Sciatic nerve (tissue), 2 donors: ENCODE measurements at regions not wholly inside any gene's neighbourhood (a gene's known extent, or its start where the extent isn't known, plus 50 kb on each side); places are given as distances from the start of the nearest gene placed in this dataset.

ENCODE experiments used
- ATAC-seq: fragments of 200-7000 bp; cut with Tn5 transposase; one replicate; pipeline ENCODE4 v1.9.1; 2020; ENCODE audit warnings: mild to moderate bottlenecking, moderate library complexity
- DNase-seq: peaks from one replicate; pipeline ENCODE4 v3.0.0-alpha.2; 2020; ENCODE audit warnings: low spot score
- intact Hi-C: fragments of 100-400 bp; cut with DNase I; formaldehyde crosslinking; loops from one replicate; pipeline ENCODE4 v1.14.2; 2022
- donor health status: DM: no; HTN: no; CAD: no.
- donor health status: DM: no; HTN: no; CAD: no.

DNA sequence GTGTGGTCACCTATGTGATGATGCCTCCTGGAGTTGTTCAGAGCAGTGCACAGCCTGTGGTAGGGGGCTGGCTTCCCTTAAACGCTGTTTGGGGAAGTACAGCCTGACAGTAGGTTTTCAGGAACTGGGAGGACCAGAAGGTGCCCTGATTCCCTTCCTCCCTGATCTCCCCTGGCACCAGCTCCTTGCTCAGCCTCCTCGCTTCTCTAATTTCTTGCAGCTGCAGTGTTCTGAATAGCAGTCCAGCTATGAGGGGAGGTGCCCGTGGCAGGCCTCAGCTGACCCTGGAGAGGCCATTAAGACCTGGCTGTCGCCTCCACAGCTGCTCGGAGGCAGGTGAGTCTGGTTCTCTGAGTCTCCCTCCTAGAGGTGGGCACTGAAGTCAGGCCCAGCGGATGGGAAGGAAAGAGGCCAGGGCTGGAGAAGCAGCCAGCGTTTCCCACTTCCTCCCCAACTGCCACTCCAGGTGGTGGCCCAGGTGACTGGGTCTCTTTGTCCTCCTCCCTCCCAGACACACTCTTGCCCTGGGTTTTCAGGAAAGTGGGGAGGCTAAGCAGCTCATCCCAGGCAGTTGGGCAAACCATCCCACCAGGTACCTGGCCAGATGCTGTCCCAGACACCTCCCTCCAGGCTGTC, 52.0 kb upstream of the RPL11 start:
- intact Hi-C loops, result loop anchor here (2.0 kb wide), 1 partner anchor 95 kb away; no protein-coding TSS in a partner anchor
- ATAC-seq (no peak), DNase-seq (no peak)

DNA sequence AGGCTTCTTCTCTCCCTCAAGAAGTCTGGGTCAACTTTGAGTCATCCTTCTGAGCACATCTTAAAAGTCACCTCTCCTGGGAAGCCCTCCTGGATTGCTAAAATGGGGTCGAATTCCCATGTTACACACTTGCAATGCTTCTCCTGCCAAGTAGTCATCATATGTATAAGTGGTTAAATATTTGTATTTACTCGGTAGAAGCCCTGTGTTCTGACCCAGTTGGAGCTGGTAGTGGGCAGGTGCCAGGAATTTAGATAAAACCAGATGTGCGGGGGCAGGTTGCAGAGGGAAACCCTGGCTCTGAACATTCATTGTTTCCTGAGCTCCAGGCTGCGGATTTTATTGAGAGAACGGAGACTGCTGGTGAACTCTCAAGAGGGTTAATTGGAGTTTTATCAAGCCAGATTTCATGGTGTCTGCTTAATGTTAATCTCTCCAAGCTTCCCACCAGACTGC, 52.8 kb upstream of the RPL11 start:
- DNase-seq, result no peak
- intact Hi-C loops, result loop anchor here (2.0 kb wide), 1 partner anchor 94 kb away; no protein-coding TSS in a partner anchor
- peak; percentile 56 for ATAC-seq

DNA sequence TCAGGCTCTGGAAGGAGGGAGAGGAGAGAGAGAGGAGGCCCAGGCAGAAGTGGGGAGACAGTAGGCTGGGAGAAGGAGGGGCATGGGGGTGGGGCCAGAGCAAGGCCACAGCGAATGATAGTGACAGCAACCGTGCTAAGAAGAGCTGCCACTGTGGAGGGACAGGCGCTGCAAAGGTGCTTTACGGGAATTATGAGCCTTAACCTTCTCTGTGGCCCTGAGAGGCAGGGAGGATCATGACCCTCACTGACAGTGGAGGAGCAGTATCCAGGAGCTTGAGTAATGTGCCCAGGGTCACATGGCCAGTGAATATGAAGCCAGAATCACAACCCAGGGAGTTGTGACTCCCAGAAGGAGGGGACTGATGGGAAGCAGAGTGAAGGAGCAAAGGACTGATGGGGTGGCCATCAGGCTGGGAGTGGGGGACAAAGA, 53.4 kb upstream of the RPL11 start:
- ATAC-seq (peak; percentile 72), DNase-seq (no peak)
- intact Hi-C loops, result loop anchor here (2.0 kb wide), 1 partner anchor 93 kb away; no protein-coding TSS in a partner anchor

DNA sequence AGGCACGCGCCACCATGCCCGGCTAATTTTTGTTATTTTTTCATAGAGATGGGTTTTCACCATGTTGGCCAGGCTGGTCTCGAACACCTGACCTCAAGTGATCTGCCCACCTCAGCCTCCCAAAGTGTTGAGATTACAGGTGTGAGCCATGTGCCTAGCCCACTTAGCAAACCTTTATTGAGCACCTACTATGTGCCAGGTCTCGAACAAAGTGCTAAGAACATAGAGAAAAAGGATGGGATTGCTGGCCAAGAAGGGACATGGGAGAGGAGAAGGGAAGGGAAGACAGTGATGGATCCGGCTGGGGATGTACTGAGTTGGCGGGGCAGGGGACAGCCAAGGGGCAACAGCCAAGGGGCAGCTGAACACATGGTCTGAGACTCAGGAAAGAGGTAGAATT, 55.6 kb upstream of the RPL11 start:
- DNase-seq (no peak), ATAC-seq (no peak)
- intact Hi-C loops, result no loop called here

DNA sequence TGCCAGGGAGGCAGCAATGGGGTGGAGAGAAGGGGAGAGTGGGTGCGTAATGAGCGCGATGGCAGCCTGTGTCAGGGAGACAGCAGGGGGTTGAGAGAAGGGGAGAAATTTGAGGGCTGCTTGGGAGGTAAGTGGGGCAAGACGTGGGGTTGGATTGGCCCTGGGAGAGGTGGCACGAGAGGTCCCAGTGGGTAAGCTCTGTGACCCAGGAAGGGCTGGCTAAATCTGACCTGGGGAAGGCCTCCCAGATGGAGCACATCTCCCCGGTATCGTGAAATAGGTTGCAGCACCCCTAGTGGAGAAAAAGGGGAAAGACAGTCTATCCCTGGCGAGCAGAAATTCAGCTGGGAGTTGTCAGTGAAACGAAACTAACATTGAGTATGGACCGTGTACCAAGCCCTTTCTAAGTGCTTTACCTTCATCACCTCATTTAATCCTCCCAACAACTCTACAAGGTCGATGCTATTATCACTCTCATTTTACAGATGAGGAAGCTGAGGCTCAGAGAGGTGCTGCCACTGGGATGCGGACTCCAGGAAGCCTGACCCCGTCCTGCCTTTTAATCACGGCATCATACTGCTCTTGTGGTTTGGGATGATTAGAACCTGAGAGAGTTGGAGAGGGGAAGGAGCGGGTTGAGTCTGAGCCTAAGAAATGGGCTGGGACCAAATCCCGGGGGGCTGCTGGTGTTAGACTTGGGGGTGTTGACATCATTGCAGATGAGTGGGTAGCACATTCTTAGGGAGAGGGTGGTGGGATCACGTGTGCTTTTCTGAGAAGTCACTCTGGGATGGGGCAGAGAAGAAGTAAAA, 56.6 kb upstream of the RPL11 start:
- intact Hi-C loops, result loop anchor here (1.0 kb wide), 1 partner anchor 86 kb away; no protein-coding TSS in a partner anchor
- DNase-seq, result no peak
- ATAC-seq, result peak; percentile 51

DNA sequence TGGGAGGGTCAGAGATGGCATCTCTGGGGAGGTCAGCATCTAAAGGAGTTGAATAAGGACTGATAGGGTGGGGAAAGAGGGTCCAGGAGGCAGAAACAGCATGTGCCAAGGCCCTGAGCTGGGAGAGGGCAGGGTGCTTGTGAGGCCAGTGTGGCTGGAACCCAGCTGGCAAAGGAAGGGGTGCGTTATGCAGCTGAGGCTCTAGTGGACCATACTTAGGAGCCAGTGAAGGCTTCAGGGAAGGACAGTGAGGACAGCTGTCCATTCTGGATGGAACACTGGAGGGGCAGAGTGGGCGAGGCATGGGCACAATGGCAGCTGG, 57.1 kb upstream of the RPL11 start:
- intact Hi-C loops, result no loop called here
- DNase-seq, result no peak
- ATAC-seq, result no peak

DNA sequence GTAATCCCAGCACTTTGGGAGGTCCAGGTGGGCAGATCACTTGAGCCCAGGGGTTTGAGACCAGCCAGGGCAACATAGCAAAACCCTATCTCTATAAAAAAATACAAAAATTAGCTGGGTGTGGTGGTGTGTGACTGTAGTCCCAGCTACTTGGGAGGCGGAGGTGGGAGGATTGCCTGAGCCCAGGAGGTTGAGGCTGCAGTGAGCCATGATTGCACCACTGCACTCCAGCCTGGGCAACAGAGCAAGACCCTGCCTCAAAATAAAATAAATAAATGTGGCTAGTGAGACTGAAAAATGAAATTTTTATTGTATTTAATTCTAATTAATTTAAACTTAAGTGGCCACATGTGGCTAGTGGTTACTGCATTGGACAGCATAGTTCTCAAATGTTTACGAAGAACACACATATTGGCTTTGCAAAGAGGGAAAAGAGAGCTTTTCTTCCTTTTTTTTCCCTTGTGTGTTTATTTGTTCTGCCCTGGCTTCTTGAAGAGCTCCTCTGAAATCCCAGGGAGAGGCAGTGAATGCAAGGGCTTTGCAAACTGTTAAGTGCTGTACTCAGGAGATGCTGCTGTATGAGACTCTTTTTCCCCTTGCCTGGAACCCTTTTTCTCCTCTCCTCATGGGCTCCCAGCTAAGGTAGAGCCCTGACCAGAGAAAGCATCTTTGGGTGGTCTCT, 59.0 kb upstream of the RPL11 start:
- DNase-seq, result no peak
- intact Hi-C loops, result no loop called here
- ATAC-seq, result no peak

DNA sequence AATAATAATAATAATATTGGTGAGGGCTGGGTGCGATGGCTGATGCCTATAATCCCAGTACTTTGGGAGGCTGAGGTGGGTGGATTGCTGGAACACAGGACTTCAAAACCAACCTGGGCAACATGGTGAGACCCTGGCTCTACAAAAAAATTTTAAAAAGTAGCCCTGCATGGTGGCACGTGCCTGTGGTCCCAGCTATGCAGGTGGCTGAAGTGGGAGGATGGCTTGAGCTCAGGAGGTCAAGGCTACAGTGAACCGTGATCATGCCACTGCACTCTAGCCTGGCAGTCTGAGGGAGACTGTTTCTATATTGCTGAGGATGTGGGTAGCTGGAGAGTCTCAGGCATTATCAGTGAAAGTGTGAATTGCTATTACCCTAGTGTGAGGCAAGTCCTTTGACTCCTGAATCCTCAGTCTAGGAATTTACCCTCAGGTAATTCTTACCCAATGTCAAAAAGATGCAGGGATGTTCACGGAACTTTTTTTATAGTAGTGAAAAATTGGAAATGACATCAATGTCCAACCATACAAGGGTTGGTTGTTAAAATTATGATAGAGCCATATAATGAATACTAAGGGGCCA, 61.8 kb upstream of the RPL11 start:
- ATAC-seq, result no peak
- intact Hi-C loops, result no loop called here
- no peak for DNase-seq

DNA sequence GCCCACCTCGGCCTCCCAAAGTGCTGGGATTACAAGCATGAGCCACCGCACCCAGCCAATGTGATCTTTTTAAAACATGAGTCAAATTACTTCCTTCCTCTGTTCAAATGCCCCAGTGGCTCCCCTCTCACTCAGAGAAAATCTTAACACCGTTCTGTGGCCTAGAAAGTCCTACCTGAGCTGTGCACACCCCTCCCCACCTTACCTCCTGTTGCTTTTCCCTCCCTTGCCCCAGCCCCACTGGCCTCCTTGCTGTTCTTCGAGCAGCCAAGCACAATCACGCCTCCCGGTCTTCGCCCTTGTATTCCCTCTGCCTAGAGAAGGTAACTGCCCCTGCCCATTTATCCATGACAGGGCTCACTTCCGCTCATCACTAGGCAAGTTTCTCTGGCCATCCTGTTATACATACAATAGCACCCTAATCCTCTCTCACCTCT, 62.6 kb upstream of the RPL11 start:
- intact Hi-C loops, result no loop called here
- DNase-seq, result no peak

DNA sequence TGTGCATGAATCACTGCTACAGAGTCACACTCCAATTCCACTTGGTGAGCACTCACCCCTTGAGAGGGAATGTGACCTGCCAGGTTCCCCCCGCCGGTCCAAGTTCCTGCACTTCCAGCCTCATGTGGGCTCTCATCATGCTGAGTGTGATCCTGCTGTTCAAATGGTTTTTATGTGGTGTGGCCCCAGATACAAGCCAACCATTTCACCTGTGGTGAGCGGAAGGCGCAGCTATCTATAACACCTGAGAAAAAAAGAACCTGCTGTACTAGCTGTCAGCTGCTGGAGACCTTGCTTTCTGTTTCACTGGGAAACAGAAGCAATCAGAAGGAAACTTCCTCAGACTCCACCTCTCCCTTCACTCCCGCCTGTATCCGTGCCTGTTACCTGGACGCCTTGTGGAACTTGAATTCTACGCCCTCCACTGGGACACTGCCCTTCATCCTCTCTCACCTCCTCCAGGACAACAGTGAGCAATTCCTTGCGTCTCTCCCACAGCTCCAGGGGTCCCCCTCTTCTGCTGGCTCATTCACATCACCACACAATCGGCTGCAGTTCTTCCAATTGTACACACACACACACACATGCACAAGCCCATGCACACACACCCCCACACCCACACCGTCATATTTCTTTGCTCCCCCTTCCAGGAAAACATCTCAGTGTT, 64.4 kb upstream of the RPL11 start:
- ATAC-seq (no peak), DNase-seq (no peak)
- intact Hi-C loops, result no loop called here

More for the DNA sequence above, 62.6 kb upstream of the RPL11 start:
- ATAC-seq, result no peak

DNA sequence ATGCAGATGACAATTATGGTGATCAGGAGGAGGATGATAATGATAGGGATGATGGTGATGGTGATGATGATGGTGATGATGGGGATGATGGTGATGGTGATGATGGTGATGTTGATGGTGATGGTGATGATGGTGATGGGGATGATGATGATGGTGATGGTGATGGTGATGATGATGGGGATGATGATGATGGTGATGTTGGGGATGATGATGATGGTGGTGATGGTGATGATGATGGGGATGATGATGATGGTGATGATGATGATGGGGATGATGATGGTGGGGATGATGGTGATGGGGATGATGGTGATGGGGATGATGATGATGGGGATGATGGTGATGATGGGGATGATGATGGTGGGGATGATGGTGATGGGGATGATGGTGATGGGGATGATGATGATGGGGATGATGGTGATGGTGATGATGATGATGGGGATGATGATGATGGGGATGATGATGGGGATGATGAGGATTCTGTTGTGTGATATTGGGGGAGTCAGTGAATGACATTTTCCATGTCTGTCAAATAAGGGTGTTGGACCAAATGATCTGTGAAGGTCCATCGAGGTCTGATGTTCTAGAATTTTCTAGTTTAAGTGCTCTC, 65.6 kb upstream of the RPL11 start:
- ATAC-seq (no peak), DNase-seq (no peak)
- intact Hi-C loops, result no loop called here

DNA sequence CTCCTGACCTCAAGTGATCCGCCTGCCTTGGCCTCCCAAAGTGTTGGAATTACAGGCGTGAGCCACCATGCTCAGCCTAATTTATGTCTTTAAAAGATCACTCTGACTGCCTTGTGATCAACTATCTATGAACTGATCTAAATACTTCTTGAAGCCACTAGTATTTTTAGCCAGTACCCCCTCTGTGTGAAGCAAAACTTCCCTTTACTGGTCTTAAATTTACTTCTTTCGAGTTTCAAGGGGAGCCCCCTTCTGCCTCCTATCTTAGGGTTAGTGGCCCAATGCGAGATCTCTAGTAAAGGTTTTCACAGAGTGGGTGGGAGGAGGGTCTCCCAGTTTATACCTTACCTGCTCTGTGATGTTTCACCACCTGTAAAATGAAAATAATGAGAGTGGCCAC, 66.1 kb upstream of the RPL11 start:
- ATAC-seq (no peak), DNase-seq (no peak)
- intact Hi-C loops, result no loop called here

DNA sequence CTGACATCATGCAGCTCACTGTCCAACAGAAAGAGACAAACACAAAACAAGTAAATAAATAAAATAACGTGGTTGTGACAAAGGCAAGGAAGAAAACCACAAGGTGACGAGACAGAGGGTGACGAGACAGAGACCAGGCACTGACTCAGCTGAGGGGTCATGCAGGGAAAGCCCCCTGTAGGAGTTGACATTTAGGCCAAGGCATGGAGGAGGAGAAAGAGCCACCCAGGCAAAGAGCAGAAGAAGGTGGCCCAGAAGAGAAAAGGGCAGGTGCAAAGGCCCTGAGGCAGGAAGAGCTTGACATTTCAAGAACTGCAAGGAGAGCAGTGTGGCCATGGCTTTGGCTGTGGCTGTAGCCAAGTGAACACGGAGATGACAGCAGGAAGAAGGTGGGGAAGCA, 65.1 kb upstream of the ID3 start:
- intact Hi-C loops, result no loop called here
- DNase-seq (no peak), ATAC-seq (no peak)

DNA sequence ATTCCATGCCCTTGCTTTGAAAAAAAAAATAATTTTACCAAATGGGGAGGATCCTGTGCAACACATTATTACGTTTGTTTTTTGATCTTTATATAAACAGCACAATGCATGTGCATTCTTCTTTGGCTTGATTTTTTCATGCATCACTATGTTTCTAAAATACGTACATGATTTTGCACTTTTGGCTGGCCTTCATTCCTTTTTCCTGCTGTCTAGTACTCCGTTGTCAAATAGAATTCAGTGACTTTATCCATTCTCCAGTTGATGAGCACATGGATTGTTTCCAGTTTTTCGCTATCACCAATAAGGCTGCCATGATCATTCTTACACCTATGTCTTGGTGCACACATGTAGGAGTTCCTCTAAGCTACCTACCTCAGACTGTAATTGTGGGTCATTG, 63.0 kb upstream of the ID3 start:
- DNase-seq (no peak), ATAC-seq (no peak)
- intact Hi-C loops, result no loop called here

DNA sequence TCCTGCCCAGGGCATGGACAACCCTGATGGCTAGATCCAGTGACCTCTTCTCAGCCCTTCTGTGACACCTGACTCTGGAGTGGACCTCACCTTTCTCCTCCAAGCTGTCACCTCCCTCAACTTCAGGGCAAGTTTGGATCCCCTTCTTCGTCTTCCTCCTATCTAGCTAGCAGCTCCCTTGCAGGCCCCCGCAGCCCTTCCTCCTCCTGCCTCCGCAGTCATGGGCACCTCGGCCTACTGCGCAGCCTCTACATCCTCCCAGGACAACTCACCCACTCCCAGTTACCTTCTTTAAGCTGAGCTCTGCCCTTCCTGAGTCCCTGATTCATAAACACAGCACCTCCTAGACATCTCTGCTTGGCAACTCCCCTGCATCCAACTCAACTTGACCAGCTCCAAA, 61.3 kb upstream of the ID3 start:
- ATAC-seq (no peak), DNase-seq (no peak)
- intact Hi-C loops, result no loop called here

DNA sequence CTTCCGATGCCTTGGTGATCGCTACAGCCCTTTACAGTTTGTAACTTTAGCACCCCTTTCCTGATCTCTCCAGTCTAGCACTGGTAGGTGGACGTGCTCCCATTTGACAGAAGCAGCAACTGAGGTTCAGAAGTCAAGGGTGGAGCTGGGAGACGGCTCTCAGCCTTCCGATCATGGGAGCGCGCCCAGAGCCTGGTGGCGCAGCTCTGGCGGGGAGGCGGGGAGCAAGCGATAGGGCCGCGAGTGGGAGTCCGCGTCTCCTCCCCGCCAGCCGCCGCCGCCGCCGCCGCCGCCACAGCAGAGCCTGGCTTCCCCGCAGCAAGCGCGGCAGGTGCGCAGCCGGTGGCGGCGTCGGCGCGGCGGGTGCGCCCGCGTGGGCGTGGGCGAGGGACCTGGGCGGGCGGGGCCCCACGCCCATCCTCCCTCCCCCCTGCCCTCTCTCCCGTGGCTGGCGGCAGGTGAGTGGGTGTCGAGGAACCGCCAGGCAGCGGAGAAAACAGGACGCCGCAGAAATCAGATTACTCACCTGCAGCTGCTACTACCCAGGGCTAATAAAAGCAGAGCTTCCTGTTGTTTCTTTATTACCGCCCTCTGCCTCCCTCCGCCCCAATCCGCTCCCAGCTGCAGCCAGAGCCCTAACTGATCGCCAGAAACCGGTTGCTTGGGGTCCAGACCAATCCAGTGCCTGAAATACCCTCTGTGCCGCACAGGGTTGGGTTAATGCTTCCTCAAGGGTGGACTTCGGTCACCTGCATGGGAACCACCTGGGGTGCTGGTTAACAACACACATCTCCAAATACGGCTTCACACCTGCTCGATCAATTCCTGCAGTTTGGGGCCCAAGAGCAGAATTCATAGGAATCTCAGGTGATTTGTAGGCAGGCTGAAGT, 60.2 kb upstream of the ID3 start:
- DNase-seq, result no peak
- peak; percentile 44 for ATAC-seq
- intact Hi-C loops, result no loop called here

DNA sequence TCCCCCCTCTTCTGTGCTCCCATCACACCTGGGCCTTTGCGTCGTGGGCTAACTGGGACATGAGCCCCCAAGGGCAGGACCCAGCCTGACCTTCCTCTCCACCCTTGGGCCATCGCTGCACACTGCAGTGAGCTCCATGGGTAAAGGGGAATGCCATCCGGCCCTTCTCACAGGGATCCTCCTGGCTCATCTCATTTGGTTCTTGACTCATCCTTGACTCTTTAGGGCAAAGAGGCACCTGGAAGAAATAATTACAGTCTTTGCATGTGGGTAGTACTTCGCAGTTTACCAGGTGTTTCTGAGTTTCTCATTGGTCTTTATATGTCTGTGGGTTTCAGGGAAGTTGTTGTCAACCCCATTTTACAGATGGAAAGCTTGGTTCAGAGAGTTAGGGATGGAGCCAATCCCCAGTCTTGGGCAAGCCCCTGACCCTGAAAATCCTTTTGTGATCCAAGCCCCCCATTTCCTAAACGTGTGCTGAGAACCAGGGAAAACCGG, 59.3 kb upstream of the ID3 start:
- intact Hi-C loops, result no loop called here
- no peak for DNase-seq

DNA sequence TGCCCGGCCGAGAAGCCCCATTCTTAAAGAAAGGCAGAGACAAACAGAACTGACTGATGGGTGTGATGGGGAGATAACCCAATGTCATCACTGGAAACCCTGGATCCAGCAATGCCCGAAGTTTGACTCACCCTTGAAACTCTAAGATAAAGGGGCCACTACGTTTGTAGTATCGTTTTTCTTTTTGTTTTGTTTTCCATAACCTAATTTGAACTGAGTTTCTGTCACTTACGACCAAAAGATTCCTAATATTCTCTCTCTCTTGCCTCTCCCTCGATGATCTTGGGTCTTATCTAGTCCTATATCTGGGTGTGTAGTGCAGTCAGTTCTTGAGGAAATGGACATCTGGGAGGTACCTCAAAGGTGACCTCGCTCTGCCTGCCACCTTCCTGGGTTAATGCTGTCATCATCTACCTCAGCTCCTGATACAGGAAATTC, 57.8 kb upstream of the ID3 start:
- DNase-seq, result no peak

More for the DNA sequence above, 59.3 kb upstream of the ID3 start:
- no peak for ATAC-seq

More for the DNA sequence above, 57.8 kb upstream of the ID3 start:
- intact Hi-C loops, result no loop called here
- ATAC-seq, result no peak
